Mucosa of descending colon (tissue), 3 donors: ENCODE measurements at regions not wholly inside any gene's neighbourhood (a gene's known extent, or its start where the extent isn't known, plus 50 kb on each side); places are given as distances from the start of the nearest gene placed in this dataset.
A peak's percentile ranks its signal among the peaks of the same experiment; 100 is the strongest.

Experiments used
- ATAC-seq: fragments of 200-7000 bp; cut with Tn5 transposase; one replicate; pipeline ENCODE4 v1.9.1; 2020; ENCODE audit warnings: mild to moderate bottlenecking, moderate library complexity
- DNase-seq, 3 donors: peaks; one replicate each; pipeline ENCODE4 v3.0.0-alpha.2; 2020
- H3K36me3 ChIP-seq: fragments of 200-600 bp; one replicate; pipeline ENCODE4 v1.8.0; 2021; ENCODE audit warnings: low read depth, mild to moderate bottlenecking
- H3K4me1 ChIP-seq: fragments of 200-600 bp; one replicate; pipeline ENCODE4 v1.8.0; 2021; ENCODE audit warnings: low read depth, mild to moderate bottlenecking
- H3K4me3 ChIP-seq: fragments of 200-600 bp; one replicate; pipeline ENCODE4 v1.8.0; 2021; ENCODE audit warnings: mild to moderate bottlenecking
- H3K9me3 ChIP-seq: fragments of 200-600 bp; one replicate; pipeline ENCODE4 v1.8.0; 2021; ENCODE audit warnings: mild to moderate bottlenecking
- CTCF ChIP-seq: fragments of 200-600 bp; IDR thresholded peaks from one replicate; pipeline ENCODE4 v1.8.0; 2022; ENCODE audit warnings: antibody characterized with exemption, mild to moderate bottlenecking
- intact Hi-C, 2 donors: fragments of 100-400 bp; cut with DNase I in 1 of 2; cut with micrococcal nuclease in 1 of 2; formaldehyde crosslinking; loops; one replicate each; pipeline versions ENCODE4 v1.11.0 to v1.11.1; 2022; cut with DNase I, micrococcal nuclease
- donor health status: DM: no; HTN: no; CAD: no; lungs with moderate emphysema.
- donor health status: DM: no; HTN: no; CAD: no.
- donor health status: DM: no; HTN: yes; CAD: no.

- DNase-seq: peak in 1 of 3 donors; percentile 14
- Histone ChIP-seq H3K4me1 (no peaks in the 10 kb centered on the region), H3K4me3 (no peak overlapping the region), H3K36me3 (no peaks in the 10 kb centered on the region), H3K9me3 (no peaks in the 10 kb centered on the region)
- ATAC-seq: no peak
- TF ChIP-seq CTCF: no peak
- intact Hi-C loops: no loop called here
Observed at GRCh38 chr22:48651036-48651890, 1176.4 kb downstream of the BRD1 start.

- ATAC-seq: no peak
- intact Hi-C loops: no loop called here
Observed at GRCh38 chr22:48650323-48651035, 1177.2 kb downstream of the BRD1 start.

GRCh38 chr22:48649466-48649865 is 1178.2 kb downstream of the BRD1 start:
- DNase-seq (peak in 1 of 3 donors; percentile 13), ATAC-seq (no peak)
- intact Hi-C loops: no loop called here
- Histone ChIP-seq H3K4me1 (no peaks in the 10 kb centered on the region), H3K4me3 (no peak overlapping the region), H3K36me3 (no peaks in the 10 kb centered on the region), H3K9me3 (no peaks in the 10 kb centered on the region)
- no peak for TF ChIP-seq CTCF

More at GRCh38 chr22:48650323-48651035, 1177.2 kb downstream of the BRD1 start:
- TF ChIP-seq CTCF: no peak
- Histone ChIP-seq H3K36me3 (no peaks in the 10 kb centered on the region), H3K9me3 (no peaks in the 10 kb centered on the region), H3K4me1 (no peaks in the 10 kb centered on the region), H3K4me3 (no peak overlapping the region)
- no peak for DNase-seq

GRCh38 chr22:48649031-48649430 is 1178.6 kb downstream of the BRD1 start:
- H3K4me1 ChIP-seq: no peaks in the 10 kb centered on the region
- H3K4me3 ChIP-seq: no peak overlapping the region
- intact Hi-C loops: no loop called here
- H3K36me3 ChIP-seq: no peaks in the 10 kb centered on the region
- ATAC-seq (no peak), DNase-seq (peak in 1 of 3 donors; percentile 18)
- H3K9me3 ChIP-seq: no peaks in the 10 kb centered on the region
- no peak for TF ChIP-seq CTCF

- no peak for TF ChIP-seq CTCF
- ATAC-seq: no peak
- no peaks in the 10 kb centered on the region for H3K4me1 ChIP-seq
- DNase-seq: peak in 1 of 3 donors; percentile 32
- H3K9me3 ChIP-seq: no peaks in the 10 kb centered on the region
- H3K4me3 ChIP-seq: no peak overlapping the region
- intact Hi-C loops: no loop called here
- H3K36me3 ChIP-seq: no peaks in the 10 kb centered on the region
Observed at GRCh38 chr22:48647606-48648515, 1179.8 kb downstream of the BRD1 start.
